Breast epithelium (tissue), 4 donors: ENCODE measurements at regions not wholly inside any gene's neighbourhood (a gene's known extent, or its start where the extent isn't known, plus 50 kb on each side); places are given as distances from the start of the nearest gene placed in this dataset.

ENCODE experiments used
- DNase-seq, 2 donors: peaks; one replicate each; pipeline ENCODE4 v3.0.0-alpha.2; 2019; ENCODE audit warnings: low spot score in 2 of 2
- H3K27ac ChIP-seq, 2 donors: fragments of 200-600 bp; sonication (generic) in 1 of 2; one replicate each; pipeline ENCODE4 v1.5.1; 2016 to 2019; ENCODE audit warnings: mild to moderate bottlenecking in 1 of 2
- H3K27me3 ChIP-seq, 2 donors: fragments of 200-600 bp; sonication (generic) in 1 of 2; one replicate each; pipeline versions ENCODE4 v1.5.1 to v1.6.0; 2017 to 2019; ENCODE audit warnings: control low read depth in 1 of 2, mild to moderate bottlenecking in 1 of 2
- H3K36me3 ChIP-seq: fragments of 200-600 bp; one replicate; pipeline ENCODE4 v1.5.1; 2019
- H3K4me1 ChIP-seq, 2 donors: fragments of 200-600 bp; sonication (generic); one replicate each; pipeline ENCODE4 v1.5.1; 2016 to 2019; ENCODE audit warnings: control low read depth in 1 of 2
- H3K4me3 ChIP-seq, 3 donors: fragments of 200-600 bp; sonication (generic); 1 replicate in 2 of 3; 2 replicates in 1 of 3; pipeline ENCODE4 v1.5.1; 2016 to 2019; ENCODE audit warnings: mild to moderate bottlenecking in 3 of 3, moderate library complexity in 2 of 3
- H3K9me3 ChIP-seq, 2 donors: fragments of 200-600 bp; sonication (generic) in 1 of 2; one replicate each; pipeline ENCODE4 v1.5.1; 2016 to 2019; ENCODE audit warnings: control low read depth in 1 of 2
- POLR2A ChIP-seq: fragments of 450-650 bp; IDR thresholded peaks from one replicate; pipeline ENCODE4 v1.6.1; 2016; ENCODE audit warnings: antibody characterized with exemption, mild to moderate bottlenecking, moderate library complexity
- POLR2AphosphoS5 ChIP-seq, 3 donors: sonication (generic); formaldehyde crosslinking; IDR thresholded peaks; one replicate each; pipeline ENCODE4 v1.6.1; 2017; ENCODE audit warnings: antibody characterized with exemption in 3 of 3
- intact Hi-C: fragments of 100-400 bp; cut with DNase I; formaldehyde crosslinking; loops from one replicate; pipeline ENCODE4 v1.15.1; 2023; ENCODE audit warnings: low total_unique reads
- TF ChIP-seq, protein P1 (sequence below), 3 donors: fragments of 450-650 bp; IDR thresholded peaks; one replicate each; pipeline ENCODE4 v1.5.1; 2016 to 2017; ENCODE audit warnings: antibody characterized with exemption in 3 of 3, mild to moderate bottlenecking in 3 of 3, moderate library complexity in 3 of 3

DNA sequence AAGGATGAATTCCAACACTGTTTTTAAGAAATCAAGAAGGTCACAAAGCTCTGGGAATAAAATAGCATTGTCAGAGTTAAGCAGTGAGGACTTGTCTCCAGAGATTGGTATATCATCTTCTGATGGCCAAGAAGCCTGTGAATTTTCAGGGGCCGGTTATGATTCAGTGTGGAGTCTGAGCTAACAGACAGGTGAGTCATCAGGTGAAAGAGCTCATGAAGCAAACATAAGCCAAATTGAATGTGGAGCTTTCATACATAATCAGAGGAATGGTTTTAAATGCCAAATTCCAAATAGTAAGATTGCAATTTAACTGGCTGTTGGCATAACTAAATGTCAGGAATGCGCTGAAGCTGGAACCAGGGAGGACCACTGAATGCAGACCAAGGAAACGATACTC is 494.2 kb downstream of the MTRR start:
- Histone ChIP-seq H3K4me3 (no peak overlapping the region), H3K4me1 (no peaks in the 10 kb centered on the region), H3K27me3 (no peaks in the 10 kb centered on the region), H3K9me3 (no peaks in the 10 kb centered on the region), H3K36me3 (no peaks in the 10 kb centered on the region), H3K27ac (no peak overlapping the region)
- intact Hi-C loops: no loop called here
- DNase-seq: no peak
- TF ChIP-seq POLR2AphosphoS5 (IDR thresholded peaks at IDR 0.05): no peak
- TF ChIP-seq, protein P1, sequence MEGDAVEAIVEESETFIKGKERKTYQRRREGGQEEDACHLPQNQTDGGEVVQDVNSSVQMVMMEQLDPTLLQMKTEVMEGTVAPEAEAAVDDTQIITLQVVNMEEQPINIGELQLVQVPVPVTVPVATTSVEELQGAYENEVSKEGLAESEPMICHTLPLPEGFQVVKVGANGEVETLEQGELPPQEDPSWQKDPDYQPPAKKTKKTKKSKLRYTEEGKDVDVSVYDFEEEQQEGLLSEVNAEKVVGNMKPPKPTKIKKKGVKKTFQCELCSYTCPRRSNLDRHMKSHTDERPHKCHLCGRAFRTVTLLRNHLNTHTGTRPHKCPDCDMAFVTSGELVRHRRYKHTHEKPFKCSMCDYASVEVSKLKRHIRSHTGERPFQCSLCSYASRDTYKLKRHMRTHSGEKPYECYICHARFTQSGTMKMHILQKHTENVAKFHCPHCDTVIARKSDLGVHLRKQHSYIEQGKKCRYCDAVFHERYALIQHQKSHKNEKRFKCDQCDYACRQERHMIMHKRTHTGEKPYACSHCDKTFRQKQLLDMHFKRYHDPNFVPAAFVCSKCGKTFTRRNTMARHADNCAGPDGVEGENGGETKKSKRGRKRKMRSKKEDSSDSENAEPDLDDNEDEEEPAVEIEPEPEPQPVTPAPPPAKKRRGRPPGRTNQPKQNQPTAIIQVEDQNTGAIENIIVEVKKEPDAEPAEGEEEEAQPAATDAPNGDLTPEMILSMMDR (IDR thresholded peaks at IDR 0.05): no peak
- TF ChIP-seq POLR2A: no peak

DNA sequence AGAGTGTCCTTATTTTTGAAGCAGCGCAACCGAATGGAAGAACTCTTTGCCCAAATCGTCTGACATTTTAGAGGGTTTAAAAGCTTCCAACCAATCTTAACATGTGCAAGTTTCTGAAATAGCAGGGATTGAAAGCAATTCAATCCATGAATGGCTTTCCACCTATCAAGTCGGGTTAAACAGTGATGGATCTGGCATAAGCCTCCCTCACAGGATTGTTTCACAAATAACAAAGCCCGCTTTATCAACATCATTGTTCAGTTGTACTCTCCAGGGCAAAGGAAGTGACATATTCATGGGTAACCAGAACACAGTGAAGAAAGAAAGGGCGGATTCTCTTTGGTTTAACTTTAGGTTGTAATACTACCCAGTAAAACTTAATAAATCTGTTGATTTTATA is 497.3 kb downstream of the MTRR start:
- H3K27ac ChIP-seq: no peak overlapping the region
- no peak for DNase-seq
- no peaks in the 10 kb centered on the region for H3K9me3 ChIP-seq
- H3K4me3 ChIP-seq: no peak overlapping the region
- H3K4me1 ChIP-seq: no peaks in the 10 kb centered on the region
- H3K27me3 ChIP-seq: no peaks in the 10 kb centered on the region
- TF ChIP-seq, protein P1 (IDR thresholded peaks at IDR 0.05): no peak
- TF ChIP-seq POLR2A (no peak), POLR2AphosphoS5 (IDR thresholded peaks at IDR 0.05) (no peak)
- no peaks in the 10 kb centered on the region for H3K36me3 ChIP-seq
- intact Hi-C loops: no loop called here

DNA sequence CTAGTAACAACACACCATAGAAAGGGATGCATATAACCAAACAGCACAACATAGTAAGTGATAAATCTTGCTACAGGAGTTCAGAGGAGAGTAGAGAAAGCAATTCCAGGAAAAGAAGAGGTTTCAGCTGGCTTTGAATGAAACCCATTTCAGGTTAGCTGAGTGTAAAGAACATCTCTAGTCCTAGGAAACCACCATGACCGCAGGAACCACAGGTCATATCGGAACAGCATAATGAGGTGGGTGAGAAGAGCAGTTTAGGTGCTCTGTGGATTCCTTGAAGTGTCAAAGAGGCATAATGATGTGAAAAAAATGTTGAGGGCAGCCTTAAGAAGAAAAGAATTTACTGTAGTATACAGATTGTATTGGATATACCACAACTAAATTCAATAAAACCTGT is 507.5 kb downstream of the MTRR start:
- no peak overlapping the region for H3K27ac ChIP-seq
- DNase-seq: no peak
- H3K4me1 ChIP-seq: no peaks in the 10 kb centered on the region
- TF ChIP-seq POLR2AphosphoS5 (IDR thresholded peaks at IDR 0.05): no peak
- TF ChIP-seq POLR2A: no peak
- TF ChIP-seq, protein P1 (IDR thresholded peaks at IDR 0.05): no peak
- H3K36me3 ChIP-seq: no peaks in the 10 kb centered on the region
- no peaks in the 10 kb centered on the region for H3K27me3 ChIP-seq
- H3K4me3 ChIP-seq: no peak overlapping the region
- intact Hi-C loops: no loop called here
- H3K9me3 ChIP-seq: no peaks in the 10 kb centered on the region

DNA sequence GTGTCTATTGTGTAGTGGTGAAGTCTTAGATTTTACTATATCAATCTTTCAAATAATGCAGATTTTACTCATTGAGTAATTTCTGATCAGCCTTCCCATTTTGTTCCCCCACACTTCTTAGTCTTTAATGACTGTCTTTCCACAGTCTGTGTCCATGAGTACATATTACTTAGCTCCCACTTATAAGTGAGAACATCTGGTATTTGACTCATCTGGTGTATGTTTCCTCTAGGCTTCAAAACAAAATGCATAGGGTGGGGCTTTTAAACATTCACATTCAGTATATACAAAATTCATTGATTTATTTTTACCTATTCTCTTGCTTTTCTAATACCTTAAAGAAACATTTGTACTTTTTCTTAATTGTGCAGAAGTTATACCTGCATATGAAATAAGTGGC is 513.0 kb downstream of the MTRR start:
- no peak for DNase-seq
- Histone ChIP-seq H3K27me3 (no peaks in the 10 kb centered on the region), H3K36me3 (no peaks in the 10 kb centered on the region), H3K4me3 (no peak overlapping the region), H3K4me1 (no peaks in the 10 kb centered on the region), H3K9me3 (no peaks in the 10 kb centered on the region), H3K27ac (no peak overlapping the region)
- TF ChIP-seq POLR2A (no peak), POLR2AphosphoS5 (IDR thresholded peaks at IDR 0.05) (no peak)
- TF ChIP-seq, protein P1 (IDR thresholded peaks at IDR 0.05): no peak
- intact Hi-C loops: no loop called here

DNA sequence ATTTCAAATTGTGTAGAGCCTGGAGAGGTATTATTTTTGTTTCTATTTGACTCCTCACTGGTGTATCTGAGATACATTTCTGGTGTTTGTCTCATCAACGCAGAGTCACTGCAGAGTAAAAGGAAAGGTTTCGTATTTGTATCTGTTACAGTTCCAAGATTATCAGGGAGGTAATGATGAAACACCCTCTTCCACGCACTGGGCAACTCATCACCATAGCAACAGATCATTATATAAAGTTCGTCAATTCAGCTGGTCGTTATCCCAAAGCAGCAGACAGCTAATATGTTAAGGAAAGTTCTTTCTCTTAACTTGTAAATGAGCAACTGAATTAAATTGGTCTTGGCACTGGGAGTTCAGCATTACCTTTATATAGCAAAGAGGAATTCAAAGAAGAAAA is 513.5 kb downstream of the MTRR start:
- Histone ChIP-seq H3K9me3 (no peaks in the 10 kb centered on the region), H3K27me3 (no peaks in the 10 kb centered on the region), H3K36me3 (no peaks in the 10 kb centered on the region), H3K27ac (no peak overlapping the region), H3K4me3 (no peak overlapping the region), H3K4me1 (no peaks in the 10 kb centered on the region)
- no peak for DNase-seq
- TF ChIP-seq, protein P1 (IDR thresholded peaks at IDR 0.05): no peak
- no peak for TF ChIP-seq POLR2A
- TF ChIP-seq POLR2AphosphoS5 (IDR thresholded peaks at IDR 0.05): no peak
- intact Hi-C loops: no loop called here
